ENCODE measurements at regions not wholly inside any gene's neighbourhood (a gene's known extent, or its start where the extent isn't known, plus 50 kb on each side); places are given as distances from the start of the nearest gene placed in this dataset.
"Not testable (repeated sequence)": the region's sequence is repeated elsewhere in the genome, so short reads cannot be mapped to it uniquely, and the experiment has no call there.

DNA sequence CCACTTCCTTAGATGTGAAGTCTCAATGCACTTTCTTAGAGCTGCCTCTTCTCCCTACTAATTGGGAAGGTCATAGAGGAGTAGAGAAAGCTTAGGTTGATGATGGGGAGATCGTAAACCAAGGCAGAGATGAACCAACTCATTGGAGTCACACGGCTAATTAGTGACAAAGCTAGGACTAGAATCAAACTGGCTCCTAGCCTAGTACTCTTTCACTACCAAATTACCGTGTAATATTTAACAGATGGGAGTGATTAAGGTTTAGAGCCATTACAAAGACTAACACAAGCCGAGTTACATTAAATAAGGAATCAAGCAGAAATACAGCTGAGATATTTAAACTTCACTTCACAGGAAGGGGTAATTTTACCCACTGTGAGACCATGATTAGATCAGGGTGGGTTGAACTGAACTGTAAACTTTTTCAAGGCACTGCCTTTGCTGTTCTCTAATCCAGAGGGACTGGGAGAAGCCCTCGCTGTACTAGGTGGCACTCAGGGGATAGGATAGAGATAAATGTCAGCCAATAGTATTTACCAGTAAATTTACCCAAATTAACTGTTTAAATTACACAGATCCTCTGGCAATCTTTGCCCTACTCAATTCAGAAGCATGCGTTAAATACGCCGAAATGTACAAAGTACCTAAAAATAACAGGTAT is 166.4 kb upstream of the PIK3R1 start:
- CTCF ChIA-PET (ENCODE audit: partially characterized antibody) = no interaction called here
- peaks cover 0 to 11% of the 10 kb centered on the region in 2 donors for H3K36me3 Mint-ChIP-seq
- H3K4me3 ChIP-seq (ENCODE audit: low read length in 2 of 2) = no peak overlapping the region

DNA sequence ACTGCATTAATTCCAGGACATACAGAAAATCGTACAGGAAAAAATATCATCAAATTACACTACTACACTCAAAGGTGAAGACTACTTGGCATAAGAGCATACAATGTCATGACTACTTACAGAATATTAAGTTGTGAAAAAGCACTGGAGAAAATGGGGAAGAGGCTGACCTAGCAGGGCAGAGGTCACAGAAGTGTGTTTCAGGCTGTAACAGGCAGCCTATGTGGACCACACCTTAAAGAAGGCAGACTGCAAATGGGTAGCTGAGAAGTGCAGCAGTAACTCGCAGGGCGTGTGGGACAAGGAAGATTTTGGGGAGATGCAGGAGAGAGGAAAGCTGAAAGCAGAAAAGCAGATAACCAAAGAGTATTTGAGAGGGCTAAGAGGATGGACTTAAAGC is 167.0 kb upstream of the PIK3R1 start:
- H3K9me3 Mint-ChIP-seq = peaks cover 2 to 11% (median 8%) of the 10 kb centered on the region in 8 donors
- H3K27me3 Mint-ChIP-seq = peaks cover 7 to 17% of the 10 kb centered on the region in 2 donors
- Histone ChIP-seq H3K4me1 (ENCODE audit: insufficient read depth, low read length) (no peaks in the 10 kb centered on the region), H3K27me3 (ENCODE audit: insufficient read depth, low read length) (no peaks in the 10 kb centered on the region), H3K27ac (ENCODE audit: low read depth, low read length) (no peak overlapping the region), H3K9me3 (ENCODE audit: control insufficient read depth in 1 of 2, low read length in 2 of 2) (no peaks in the 10 kb centered on the region), H3K36me3 (ENCODE audit: insufficient read depth, low read length) (no peaks in the 10 kb centered on the region), H3K4me3 (ENCODE audit: low read length in 2 of 2) (no peak overlapping the region)
- ChIA-PET POLR2A (ENCODE audit: partially characterized antibody) (no interaction called here), CTCF (ENCODE audit: partially characterized antibody) (no interaction called here)
- no peak overlapping the region for H3K4me3 Mint-ChIP-seq
- H3K36me3 Mint-ChIP-seq = peaks cover 0 to 11% of the 10 kb centered on the region in 2 donors
- intact Hi-C loops (cut with micrococcal nuclease) = no loop called here
- H3K27ac Mint-ChIP-seq = no peak overlapping the region
- no peaks in the 10 kb centered on the region for H3K4me1 Mint-ChIP-seq
- no peak for DNase-seq

More for the DNA sequence above, 166.4 kb upstream of the PIK3R1 start:
- POLR2A ChIA-PET (ENCODE audit: partially characterized antibody) = no interaction called here
- H3K9me3 ChIP-seq (ENCODE audit: control insufficient read depth in 1 of 2, low read length in 2 of 2) = no peaks in the 10 kb centered on the region
- no peaks in the 10 kb centered on the region for H3K27me3 ChIP-seq (ENCODE audit: insufficient read depth, low read length)
- H3K4me3 Mint-ChIP-seq = no peak overlapping the region
- peaks cover 7 to 17% of the 10 kb centered on the region in 2 donors for H3K27me3 Mint-ChIP-seq
- no peak for DNase-seq
- no peak overlapping the region for H3K27ac ChIP-seq (ENCODE audit: low read depth, low read length)
- intact Hi-C loops (cut with micrococcal nuclease) = no loop called here
- peaks cover 2 to 11% (median 8%) of the 10 kb centered on the region in 8 donors for H3K9me3 Mint-ChIP-seq
- no peaks in the 10 kb centered on the region for H3K4me1 Mint-ChIP-seq
- H3K27ac Mint-ChIP-seq = no peak overlapping the region
- H3K4me1 ChIP-seq (ENCODE audit: insufficient read depth, low read length) = no peaks in the 10 kb centered on the region
- H3K36me3 ChIP-seq (ENCODE audit: insufficient read depth, low read length) = no peaks in the 10 kb centered on the region

DNA sequence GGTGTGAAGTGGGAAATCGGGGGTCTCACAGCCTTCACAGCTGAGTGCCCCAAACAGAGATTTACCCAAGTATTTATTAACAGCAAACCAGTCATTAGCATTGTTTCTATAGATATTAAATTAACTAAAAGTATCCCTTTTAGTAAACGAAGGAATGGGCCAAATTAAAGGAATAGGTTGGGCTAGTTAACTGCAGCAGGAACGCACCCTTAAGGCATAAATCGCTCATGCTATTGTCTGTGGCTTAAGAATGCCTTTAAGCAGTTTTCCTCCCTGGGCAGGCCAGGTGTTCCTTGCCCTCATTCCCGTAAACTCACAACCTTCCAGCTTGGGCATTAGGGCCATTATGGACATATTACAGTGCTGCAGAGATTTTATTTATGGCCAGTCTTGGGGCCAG is 167.5 kb upstream of the PIK3R1 start:
- H3K9me3 ChIP-seq (ENCODE audit: control insufficient read depth in 1 of 2, low read length in 2 of 2); H3K27ac ChIP-seq (ENCODE audit: low read depth, low read length); H3K4me3 Mint-ChIP-seq; H3K36me3 ChIP-seq (ENCODE audit: insufficient read depth, low read length); H3K4me3 ChIP-seq (ENCODE audit: low read length in 2 of 2); CTCF ChIA-PET (ENCODE audit: partially characterized antibody); H3K4me1 ChIP-seq (ENCODE audit: insufficient read depth, low read length); DNase-seq; intact Hi-C loops (cut with micrococcal nuclease); POLR2A ChIA-PET (ENCODE audit: partially characterized antibody); H3K27ac Mint-ChIP-seq; H3K27me3 ChIP-seq (ENCODE audit: insufficient read depth, low read length); H3K4me1 Mint-ChIP-seq: not testable (repeated sequence)
- Mint-ChIP-seq H3K9me3 (peaks cover 2 to 11% (median 8%) of the 10 kb centered on the region in 8 donors), H3K27me3 (peaks cover 7 to 17% of the 10 kb centered on the region in 2 donors), H3K36me3 (peaks cover 0 to 11% of the 10 kb centered on the region in 2 donors)

DNA sequence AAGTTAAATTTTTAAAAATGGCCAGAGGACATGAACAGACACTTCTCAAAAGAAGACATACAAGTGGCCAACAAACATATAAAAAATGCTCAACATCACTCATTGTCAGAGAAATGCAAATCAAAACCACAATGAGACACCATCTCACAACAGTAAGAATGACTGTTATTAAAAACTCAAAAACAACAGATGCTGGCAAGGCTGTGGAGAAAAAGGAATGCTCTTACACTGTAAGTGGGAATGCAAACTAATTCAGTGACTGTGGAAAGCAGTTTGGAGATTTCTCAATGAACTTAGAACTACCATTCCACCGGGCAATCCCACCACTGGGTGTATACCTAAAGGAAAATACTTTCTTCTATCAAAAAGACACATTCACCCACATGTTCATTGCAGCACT is 168.5 kb upstream of the PIK3R1 start:
- no peak for DNase-seq
- ChIA-PET POLR2A (ENCODE audit: partially characterized antibody) (no interaction called here), CTCF (ENCODE audit: partially characterized antibody) (no interaction called here)
- no peak overlapping the region for H3K27ac Mint-ChIP-seq
- peaks cover 6 to 17% of the 10 kb centered on the region in 2 donors for H3K27me3 Mint-ChIP-seq
- H3K4me1 ChIP-seq (ENCODE audit: insufficient read depth, low read length) = no peaks in the 10 kb centered on the region
- no peaks in the 10 kb centered on the region for H3K36me3 ChIP-seq (ENCODE audit: insufficient read depth, low read length)
- H3K4me3 Mint-ChIP-seq = no peak overlapping the region
- intact Hi-C loops (cut with micrococcal nuclease) = no loop called here
- no peaks in the 10 kb centered on the region for H3K4me1 Mint-ChIP-seq
- peaks cover 2 to 11% (median 8%) of the 10 kb centered on the region in 8 donors for H3K9me3 Mint-ChIP-seq
- H3K4me3 ChIP-seq (ENCODE audit: low read length in 2 of 2) = no peak overlapping the region
- no peaks in the 10 kb centered on the region for H3K9me3 ChIP-seq (ENCODE audit: control insufficient read depth in 1 of 2, low read length in 2 of 2)
- H3K36me3 Mint-ChIP-seq = peaks cover 0 to 11% of the 10 kb centered on the region in 2 donors
- no peak overlapping the region for H3K27ac ChIP-seq (ENCODE audit: low read depth, low read length)
- no peaks in the 10 kb centered on the region for H3K27me3 ChIP-seq (ENCODE audit: insufficient read depth, low read length)

DNA sequence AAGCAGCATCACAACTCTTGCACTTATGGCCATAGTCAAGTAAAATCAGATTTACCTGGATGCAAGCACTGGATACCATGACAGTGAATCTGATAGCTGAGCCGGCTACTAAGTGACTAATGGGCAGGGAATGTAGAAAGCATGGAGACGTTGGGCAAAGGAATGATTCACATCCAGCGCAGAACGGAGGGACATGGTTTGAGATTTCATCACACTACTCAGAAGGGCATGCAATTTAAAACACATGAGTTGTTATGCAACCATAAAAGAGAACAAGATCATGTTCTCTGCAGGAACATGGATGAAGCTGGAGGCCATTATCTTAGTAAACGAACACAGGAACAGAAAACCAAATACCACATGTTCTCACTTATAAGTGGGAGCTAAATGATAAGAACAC is 169.1 kb upstream of the PIK3R1 start:
- Histone ChIP-seq H3K4me3 (ENCODE audit: low read length in 2 of 2) (no peak overlapping the region), H3K27ac (ENCODE audit: low read depth, low read length) (no peak overlapping the region), H3K27me3 (ENCODE audit: insufficient read depth, low read length) (no peaks in the 10 kb centered on the region), H3K4me1 (ENCODE audit: insufficient read depth, low read length) (no peaks in the 10 kb centered on the region), H3K9me3 (ENCODE audit: control insufficient read depth in 1 of 2, low read length in 2 of 2) (no peaks in the 10 kb centered on the region), H3K36me3 (ENCODE audit: insufficient read depth, low read length) (no peaks in the 10 kb centered on the region)
- DNase-seq = no peak
- peaks cover 0 to 11% of the 10 kb centered on the region in 2 donors for H3K36me3 Mint-ChIP-seq
- ChIA-PET POLR2A (ENCODE audit: partially characterized antibody) (no interaction called here), CTCF (ENCODE audit: partially characterized antibody) (no interaction called here)
- peaks cover 4 to 13% of the 10 kb centered on the region in 2 donors for H3K27me3 Mint-ChIP-seq
- no peaks in the 10 kb centered on the region for H3K4me1 Mint-ChIP-seq
- no peak overlapping the region for H3K27ac Mint-ChIP-seq
- peaks cover 2 to 11% (median 7%) of the 10 kb centered on the region in 8 donors for H3K9me3 Mint-ChIP-seq
- intact Hi-C loops (cut with micrococcal nuclease) = no loop called here
- H3K4me3 Mint-ChIP-seq = no peak overlapping the region

DNA sequence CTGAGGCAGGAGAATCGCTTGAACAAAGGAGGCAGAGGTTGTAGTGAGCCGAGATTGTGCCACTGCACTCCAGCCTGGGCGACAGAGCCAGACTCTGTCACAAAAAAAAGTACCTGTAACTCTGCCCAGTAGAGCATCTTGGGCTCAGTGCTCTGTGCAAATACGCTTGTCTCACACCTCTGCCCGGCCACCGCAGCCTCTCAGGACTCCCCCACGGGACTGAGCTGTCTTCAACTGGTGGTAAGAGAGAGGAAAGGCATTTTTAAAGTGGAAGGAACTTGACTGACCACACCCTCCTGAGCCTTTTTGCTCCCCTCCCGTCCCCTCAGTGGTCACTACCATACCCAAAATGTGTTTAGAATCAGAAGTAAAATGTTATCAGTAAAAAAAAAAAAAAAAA is 174.3 kb upstream of the PIK3R1 start:
- Histone ChIP-seq H3K27me3 (ENCODE audit: insufficient read depth, low read length) (no peaks in the 10 kb centered on the region), H3K27ac (ENCODE audit: low read depth, low read length) (no peak overlapping the region), H3K9me3 (ENCODE audit: control insufficient read depth in 1 of 2, low read length in 2 of 2) (no peaks in the 10 kb centered on the region), H3K4me3 (ENCODE audit: low read length in 2 of 2) (no peak overlapping the region), H3K4me1 (ENCODE audit: insufficient read depth, low read length) (no peaks in the 10 kb centered on the region), H3K36me3 (ENCODE audit: insufficient read depth, low read length) (no peaks in the 10 kb centered on the region)
- Mint-ChIP-seq H3K27me3 (peaks cover 2 to 3% of the 10 kb centered on the region in 2 donors), H3K4me3 (no peak overlapping the region), H3K36me3 (no peaks in the 10 kb centered on the region), H3K4me1 (peaks cover 0 to 1% (median 0%) of the 10 kb centered on the region in 4 donors), H3K9me3 (peaks cover 0 to under 1% (median 0%) of the 10 kb centered on the region in 8 donors), H3K27ac (no peak overlapping the region)
- DNase-seq = no peak
- intact Hi-C loops (cut with micrococcal nuclease) = no loop called here
- ChIA-PET POLR2A (ENCODE audit: partially characterized antibody) (interaction anchor here (0.7 kb wide), 1 partner anchor 1975 kb away, joined by 3 read pairs; no protein-coding TSS in a partner anchor), CTCF (ENCODE audit: partially characterized antibody) (no interaction called here)

DNA sequence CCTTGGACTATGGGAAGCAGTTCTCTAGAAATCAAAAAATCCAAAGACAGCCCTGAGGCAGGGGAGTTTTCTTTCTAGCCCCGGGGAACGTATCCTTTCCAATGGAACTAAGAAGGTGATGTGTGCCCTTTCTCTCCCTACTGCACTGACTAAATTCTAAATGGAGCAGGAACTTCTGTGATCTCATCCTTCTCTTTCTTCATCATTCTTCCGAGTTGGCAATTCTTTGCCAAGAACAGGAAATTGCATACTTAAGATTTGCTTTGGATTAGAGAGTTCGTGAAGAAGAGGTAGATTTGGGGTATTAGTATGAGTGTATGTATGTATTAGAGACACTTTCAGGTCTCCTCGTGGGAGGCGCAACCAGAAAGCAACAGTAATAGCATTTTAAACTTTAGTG is 178.0 kb upstream of the PIK3R1 start:
- Mint-ChIP-seq H3K27me3 (peaks cover 6 to 9% of the 10 kb centered on the region in 2 donors), H3K4me1 (peaks cover 0 to 1% (median 0%) of the 10 kb centered on the region in 4 donors), H3K36me3 (no peaks in the 10 kb centered on the region), H3K9me3 (peaks cover 0 to 2% (median 0%) of the 10 kb centered on the region in 8 donors), H3K4me3 (no peak overlapping the region), H3K27ac (no peak overlapping the region)
- H3K4me1 ChIP-seq (ENCODE audit: insufficient read depth, low read length) = no peaks in the 10 kb centered on the region
- intact Hi-C loops (cut with micrococcal nuclease) = no loop called here
- no peak overlapping the region for H3K4me3 ChIP-seq (ENCODE audit: low read length in 2 of 2)
- H3K27me3 ChIP-seq (ENCODE audit: insufficient read depth, low read length) = no peaks in the 10 kb centered on the region
- ChIA-PET CTCF (ENCODE audit: partially characterized antibody) (no interaction called here), POLR2A (ENCODE audit: partially characterized antibody) (no interaction called here)
- DNase-seq = no peak
- H3K27ac ChIP-seq (ENCODE audit: low read depth, low read length) = no peak overlapping the region
- no peaks in the 10 kb centered on the region for H3K36me3 ChIP-seq (ENCODE audit: insufficient read depth, low read length)
- no peaks in the 10 kb centered on the region for H3K9me3 ChIP-seq (ENCODE audit: control insufficient read depth in 1 of 2, low read length in 2 of 2)
